ENCODE measurements at regions not wholly inside any gene's neighbourhood (a gene's known extent, or its start where the extent isn't known, plus 50 kb on each side); places are given as distances from the start of the nearest gene placed in this dataset.

GRCh38 chr15:98232761-98233160 lies 272.3 kb downstream of the ARRDC4 start:
- no peak for TF ChIP-seq EZH2phosphoT487 (IDR thresholded peaks at IDR 0.05; ENCODE audit: insufficient read depth, low read depth)
- no peak for TF ChIP-seq EZH2 (IDR thresholded peaks at IDR 0.05; ENCODE audit: insufficient read depth, poor library complexity, severe bottlenecking)
